Endothelial cell of umbilical vein (primary cell): ENCODE measurements at regions not wholly inside any gene's neighbourhood (a gene's known extent, or its start where the extent isn't known, plus 50 kb on each side); places are given as distances from the start of the nearest gene placed in this dataset.

Experiments used
- BruUV-seq: library from RNA; stranded (reverse); fragments of 400-500 nt; replicated peaks from 2 replicates; lab custom pipeline; 2021; lab: Mats Ljungman, UMichigan
- CTCF ChIA-PET: fragments of 300-600, 350-600 bp; sonication (Branson Sonifier 250); formaldehyde crosslinking; loops from one replicate; lab custom pipeline; 2021; ENCODE audit warnings: antibody characterized with exemption, inconsistent platforms; lab: Charles Lee
- POLR2A ChIA-PET: fragments of 300-600, 350-600 bp; sonication (Branson Sonifier 250); formaldehyde crosslinking; loops from one replicate; lab custom pipeline; 2021; ENCODE audit warnings: antibody characterized with exemption, inconsistent platforms; lab: Charles Lee
- DNase-seq: peaks from one replicate; pipeline ENCODE4 v3.0.0-alpha.2; 2011; ENCODE audit warnings: low read depth, low spot score
- FAIRE-seq: peaks from 2 replicates; lab custom pipeline; 2011; peaks lifted over from hg19 to GRCh38; lab: Jason Lieb, UNC
- H2AFZ ChIP-seq: 2 replicates; pipeline ENCODE4 v1.6.0; 2012; ENCODE audit warnings: low read depth, low read length, control low read depth, inconsistent platforms
- H3K27ac ChIP-seq: 2 replicates; pipeline ENCODE4 v1.5.1; 2011; ENCODE audit warnings: low read depth, mild to moderate bottlenecking, control low read depth, low read length, moderate library complexity; ENCODE audit not compliant: insufficient read depth
- H3K27me3 ChIP-seq, 2 experiments: 2 replicates each; pipeline versions ENCODE4 v1.6.0 to v1.6.1; 2011; ENCODE audit warnings: low read length in 2 of 2, mixed read lengths in 1 of 2; ENCODE audit not compliant: control insufficient read depth in 2 of 2, insufficient read depth in 2 of 2
- H3K36me3 ChIP-seq, 2 experiments: 2 replicates in 1 of 2; 3 replicates in 1 of 2; pipeline ENCODE4 v1.5.1; 2011; ENCODE audit warnings: low read length in 2 of 2, mild to moderate bottlenecking in 1 of 2, moderate library complexity in 1 of 2; ENCODE audit not compliant: control insufficient read depth in 2 of 2, insufficient read depth in 2 of 2; ENCODE audit errors: extremely low read depth in 1 of 2
- H3K4me1 ChIP-seq: 3 replicates; pipeline ENCODE4 v1.5.1; 2011; ENCODE audit warnings: mild to moderate bottlenecking, low read length; ENCODE audit not compliant: control insufficient read depth, insufficient read depth; ENCODE audit errors: extremely low read depth
- H3K4me2 ChIP-seq: 2 replicates; pipeline ENCODE4 v1.6.1; 2011; ENCODE audit warnings: low read length, control low read depth, mixed read lengths; ENCODE audit not compliant: insufficient read depth
- H3K4me3 ChIP-seq, 3 experiments: fragments of 200-600 bp in 1 of 3; sonication (generic), shearing (Covaris generic) in 1 of 3; replicated peaks in 1 of 3; 2 replicates each; pipeline ENCODE4 v1.5.1; 2011 to 2016; ENCODE audit warnings: control low read depth in 3 of 3, low read length in 3 of 3, mild to moderate bottlenecking in 2 of 3, inconsistent platforms in 1 of 3, low read depth in 1 of 3, moderate library complexity in 1 of 3; ENCODE audit not compliant: insufficient read depth in 1 of 3
- H3K79me2 ChIP-seq: 2 replicates; pipeline ENCODE4 v1.6.0; 2012; ENCODE audit warnings: low read length, inconsistent platforms; ENCODE audit not compliant: control insufficient read depth, insufficient read depth
- H3K9ac ChIP-seq: replicated peaks from 2 replicates; pipeline ENCODE3; 2011; ENCODE audit warnings: low read length, control low read depth; ENCODE audit not compliant: insufficient read depth; ENCODE audit errors: extremely low read depth
- H3K9me1 ChIP-seq: replicated peaks from 3 replicates; pipeline ENCODE4 v1.6.0; 2011; ENCODE audit warnings: mild to moderate bottlenecking, low read length; ENCODE audit not compliant: control insufficient read depth, insufficient read depth; ENCODE audit errors: extremely low read depth
- H3K9me3 ChIP-seq: replicated peaks from 2 replicates; pipeline ENCODE4 v1.5.1; 2012; ENCODE audit warnings: low read length, inconsistent platforms; ENCODE audit not compliant: control insufficient read depth, insufficient read depth
- H4K20me1 ChIP-seq: replicated peaks from 2 replicates; pipeline ENCODE3; 2011; ENCODE audit warnings: mild to moderate bottlenecking, low read length; ENCODE audit not compliant: control insufficient read depth, insufficient read depth; ENCODE audit errors: extremely low read depth
- EZH2 ChIP-seq: IDR thresholded peaks from 2 replicates; pipeline ENCODE4 v1.6.1; 2012; ENCODE audit warnings: borderline replicate concordance, low read depth, mild to moderate bottlenecking, moderate library complexity, low read length, inconsistent platforms; ENCODE audit not compliant: severe bottlenecking
- FOS ChIP-seq: IDR thresholded peaks from 2 replicates; pipeline ENCODE4 v1.6.1; 2011; ENCODE audit warnings: mild to moderate bottlenecking, low read length, moderate library complexity, borderline replicate concordance; ENCODE audit not compliant: insufficient read depth
- GATA2 ChIP-seq: IDR thresholded peaks from 2 replicates; pipeline ENCODE4 v1.7.0; 2011; ENCODE audit warnings: low read depth, mild to moderate bottlenecking, moderate library complexity, mixed read lengths, low read length; ENCODE audit not compliant: insufficient read length, insufficient read depth
- JUN ChIP-seq: IDR thresholded peaks from 2 replicates; pipeline ENCODE4 v1.6.1; 2011; ENCODE audit warnings: borderline replicate concordance, low read depth; ENCODE audit not compliant: insufficient read length, insufficient read depth
- MYC ChIP-seq: IDR thresholded peaks from one replicate; pipeline ENCODE4 v1.6.1; 2011; ENCODE audit warnings: mild to moderate bottlenecking, low read depth, low read length
- POLR2A ChIP-seq: IDR thresholded peaks from 2 replicates; pipeline ENCODE4 v1.6.1; 2012; ENCODE audit warnings: low read depth, mild to moderate bottlenecking, control low read depth, low read length
- POLR2AphosphoS5 ChIP-seq: IDR thresholded peaks from 2 replicates; pipeline ENCODE4 v1.6.1; 2012; ENCODE audit warnings: low read depth, mild to moderate bottlenecking, control low read depth, low read length, moderate library complexity; ENCODE audit not compliant: insufficient read depth
- dilution Hi-C: fragments of 300-500 bp; cut with MboI; formaldehyde crosslinking; loops from one replicate; pipeline ENCODE4 v1.15.0; 2019; ENCODE audit warnings: low sequenced_read_pairs; ENCODE audit not compliant: extremely low pct_ligation_motif_present
- intact Hi-C: fragments of 100-400 bp; cut with micrococcal nuclease; formaldehyde crosslinking; loops from one replicate; pipeline ENCODE4 v1.10.0; 2022
- TF ChIP-seq, protein P1 (sequence below): IDR thresholded peaks from 2 replicates; pipeline ENCODE4 v1.6.1; 2011; ENCODE audit not compliant: insufficient read depth, insufficient read length
- TF ChIP-seq, protein P2 (sequence below), 2 donors: IDR thresholded peaks; 1 replicate in 1 of 2; 2 replicates in 1 of 2; pipeline ENCODE4 v1.5.1; 2011; ENCODE audit warnings: low read length in 2 of 2, mild to moderate bottlenecking in 2 of 2, moderate library complexity in 2 of 2, control low read depth in 1 of 2, inconsistent platforms in 1 of 2, low read depth in 1 of 2; ENCODE audit not compliant: insufficient read depth in 1 of 2; ENCODE audit errors: extremely low read depth in 1 of 2

DNA sequence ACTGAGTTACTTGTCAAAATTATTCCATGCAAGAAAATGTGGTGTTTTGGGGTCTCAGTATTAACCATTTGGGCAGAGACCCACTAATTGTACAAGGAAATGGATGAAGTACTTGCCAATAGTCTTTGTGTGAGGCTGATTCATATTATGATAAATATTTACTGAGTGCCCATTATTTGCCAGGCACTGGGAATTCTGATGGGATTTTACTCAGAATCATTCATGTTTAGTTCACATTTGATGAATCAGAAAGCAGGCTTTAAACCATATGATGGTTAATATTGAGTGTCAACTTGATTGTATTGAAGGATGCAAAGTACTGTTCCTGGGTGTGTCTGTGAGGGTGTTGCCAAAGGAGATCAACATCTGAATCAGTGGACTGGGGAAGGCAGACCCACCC, 66.2 kb upstream of the SOX21 start:
- TF ChIP-seq, protein P1, sequence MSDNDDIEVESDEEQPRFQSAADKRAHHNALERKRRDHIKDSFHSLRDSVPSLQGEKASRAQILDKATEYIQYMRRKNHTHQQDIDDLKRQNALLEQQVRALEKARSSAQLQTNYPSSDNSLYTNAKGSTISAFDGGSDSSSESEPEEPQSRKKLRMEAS, result no peak
- TF ChIP-seq EZH2, result no peak
- no peak for TF ChIP-seq POLR2AphosphoS5
- no peak for TF ChIP-seq FOS
- TF ChIP-seq GATA2, result no peak
- TF ChIP-seq JUN, result no peak
- TF ChIP-seq, protein P2, sequence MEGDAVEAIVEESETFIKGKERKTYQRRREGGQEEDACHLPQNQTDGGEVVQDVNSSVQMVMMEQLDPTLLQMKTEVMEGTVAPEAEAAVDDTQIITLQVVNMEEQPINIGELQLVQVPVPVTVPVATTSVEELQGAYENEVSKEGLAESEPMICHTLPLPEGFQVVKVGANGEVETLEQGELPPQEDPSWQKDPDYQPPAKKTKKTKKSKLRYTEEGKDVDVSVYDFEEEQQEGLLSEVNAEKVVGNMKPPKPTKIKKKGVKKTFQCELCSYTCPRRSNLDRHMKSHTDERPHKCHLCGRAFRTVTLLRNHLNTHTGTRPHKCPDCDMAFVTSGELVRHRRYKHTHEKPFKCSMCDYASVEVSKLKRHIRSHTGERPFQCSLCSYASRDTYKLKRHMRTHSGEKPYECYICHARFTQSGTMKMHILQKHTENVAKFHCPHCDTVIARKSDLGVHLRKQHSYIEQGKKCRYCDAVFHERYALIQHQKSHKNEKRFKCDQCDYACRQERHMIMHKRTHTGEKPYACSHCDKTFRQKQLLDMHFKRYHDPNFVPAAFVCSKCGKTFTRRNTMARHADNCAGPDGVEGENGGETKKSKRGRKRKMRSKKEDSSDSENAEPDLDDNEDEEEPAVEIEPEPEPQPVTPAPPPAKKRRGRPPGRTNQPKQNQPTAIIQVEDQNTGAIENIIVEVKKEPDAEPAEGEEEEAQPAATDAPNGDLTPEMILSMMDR (IDR thresholded peaks at IDR 0.05; ENCODE audit: extremely low read depth in 1 of 2, insufficient read depth in 1 of 2, low read depth in 1 of 2, low read length in 2 of 2), result no peak
- no peak for TF ChIP-seq POLR2A
- no peak for TF ChIP-seq MYC
- dilution Hi-C loops, result no loop called here
- H3K4me2 ChIP-seq, result no peak overlapping the region
- H3K79me2 ChIP-seq, result no peaks in the 10 kb centered on the region
- peaks cover 0 to 8% of the 10 kb centered on the region in 2 experiments for H3K27me3 ChIP-seq
- no peaks in the 10 kb centered on the region for H4K20me1 ChIP-seq
- no peak overlapping the region for H3K9ac ChIP-seq
- POLR2A ChIA-PET, result no interaction called here
- no peaks in the 10 kb centered on the region for H3K4me1 ChIP-seq
- no peak overlapping the region for H3K4me3 ChIP-seq
- CTCF ChIA-PET, result no interaction called here
- no TSS peak for BruUV-seq
- H3K9me1 ChIP-seq, result no peaks in the 10 kb centered on the region
- DNase-seq, result no peak
- no peaks in the 10 kb centered on the region for H3K36me3 ChIP-seq
- H2AFZ ChIP-seq, result no peak overlapping the region
- H3K27ac ChIP-seq, result no peak overlapping the region
- intact Hi-C loops, result no loop called here
- no peak for FAIRE-seq
- no peaks in the 10 kb centered on the region for H3K9me3 ChIP-seq
